ENCODE measurements at regions not wholly inside any gene's neighbourhood (a gene's known extent, or its start where the extent isn't known, plus 50 kb on each side); places are given as distances from the start of the nearest gene placed in this dataset.

- no peak for TF ChIP-seq CTCF (IDR thresholded peaks at IDR 0.05; ENCODE audit: low read depth, low read length, poor library complexity, severe bottlenecking)
- TF ChIP-seq EZH2phosphoT487 (IDR thresholded peaks at IDR 0.05; ENCODE audit: borderline replicate concordance, low read length) = no peak
These were observed 654.3 kb downstream of the SLC4A3 start for GRCh38 chr2:220281771-220282170.
